HCT116 (cell line): ENCODE measurements at regions not wholly inside any gene's neighbourhood (a gene's known extent, or its start where the extent isn't known, plus 50 kb on each side); places are given as distances from the start of the nearest gene placed in this dataset.

ENCODE experiments used
- ATAC-seq: fragments of 200-7000 bp; cut with Tn5 transposase; 2 replicates; pipeline ENCODE4 v1.9.1; 2020; ENCODE audit warnings: mild to moderate bottlenecking, moderate library complexity
- BruUV-seq: library from RNA; stranded (reverse); fragments of 400-500 nt; replicated peaks from 2 replicates; lab custom pipeline; 2021; lab: Mats Ljungman, UMichigan
- CTCF ChIA-PET: fragments of 300-600 bp; sonication (Branson Sonifier 250); formaldehyde crosslinking; loops from one replicate; lab custom pipeline; 2021; ENCODE audit warnings: antibody characterized with exemption; lab: Charles Lee
- POLR2A ChIA-PET: fragments of 300-600, 350-600 bp; sonication (Branson Sonifier 250); formaldehyde crosslinking; loops from one replicate; lab custom pipeline; 2021; ENCODE audit warnings: antibody characterized with exemption; lab: Charles Lee
- RAD21 ChIA-PET, 2 experiments: fragments of 300-600 bp; sonication (Branson Sonifier 250); formaldehyde crosslinking; loops; one replicate each; lab custom pipeline; 2023; ENCODE audit warnings: low total read pairs in 2 of 2; ENCODE audit not compliant: uncharacterized antibody in 2 of 2, unreplicated experiment in 2 of 2, low non-redundant PET in 1 of 2; lab: Charles Lee
- DNase-seq: peaks from one replicate; pipeline ENCODE4 v3.0.0-alpha.2; 2010; ENCODE audit warnings: low read depth, low spot score
- H2AFZ ChIP-seq: fragments of 200-600 bp; shearing (Covaris generic), sonication (generic); 2 replicates; pipeline ENCODE4 v1.6.1; 2017; ENCODE audit warnings: low read depth, mixed run types, mixed read lengths, antibody characterized with exemption, low read length; ENCODE audit not compliant: poor library complexity, severe bottlenecking
- H3K27ac ChIP-seq: 2 replicates; pipeline ENCODE4 v1.5.1; 2012; ENCODE audit warnings: low read depth, low read length
- H3K27me3 ChIP-seq: fragments of 200-600 bp; sonication (generic); 2 replicates; pipeline ENCODE4 v1.6.1; 2016; ENCODE audit warnings: mixed run types, low read length, mixed read lengths; ENCODE audit not compliant: insufficient read depth
- H3K36me3 ChIP-seq, 2 experiments: fragments of 200-500 bp in 1 of 2; fragments of 200-600 bp in 1 of 2; sonication (Bioruptor generic) in 1 of 2; sonication (generic) in 1 of 2; 2 replicates each; pipeline versions ENCODE4 v1.5.1 to v1.6.1; 2014 to 2016; ENCODE audit warnings: low read length in 2 of 2, inconsistent platforms in 1 of 2, mixed read lengths in 1 of 2, mixed run types in 1 of 2; ENCODE audit not compliant: insufficient read depth in 2 of 2, control insufficient read depth in 1 of 2
- H3K4me1 ChIP-seq, 2 experiments: fragments of 200-600 bp in 1 of 2; sonication (generic) in 1 of 2; 2 replicates each; pipeline versions ENCODE4 v1.5.1 to v1.6.1; 2012 to 2017; ENCODE audit warnings: low read length in 2 of 2, inconsistent platforms in 1 of 2, mild to moderate bottlenecking in 1 of 2, mixed read lengths in 1 of 2, mixed run types in 1 of 2, moderate library complexity in 1 of 2; ENCODE audit not compliant: insufficient read depth in 2 of 2, control insufficient read depth in 1 of 2
- H3K4me2 ChIP-seq: fragments of 200-600 bp; sonication (generic); 2 replicates; pipeline ENCODE4 v1.6.1; 2017; ENCODE audit warnings: mixed run types, low read length, mixed read lengths
- H3K4me3 ChIP-seq, 2 experiments: fragments of 200-600 bp in 1 of 2; sonication (generic) in 1 of 2; replicated peaks in 1 of 2; 2 replicates each; pipeline ENCODE4 v1.5.1; 2011 to 2016; ENCODE audit warnings: low read length in 2 of 2, control low read depth in 1 of 2, low read depth in 1 of 2, mild to moderate bottlenecking in 1 of 2, mixed read lengths in 1 of 2, mixed run types in 1 of 2
- H3K79me2 ChIP-seq: fragments of 200-600 bp; sonication (generic); 2 replicates; pipeline ENCODE4 v1.6.1; 2017; ENCODE audit warnings: mild to moderate bottlenecking, mixed run types, low read length, moderate library complexity, mixed read lengths; ENCODE audit not compliant: insufficient read depth
- H3K9ac ChIP-seq: fragments of 200-600 bp; sonication (generic); 2 replicates; pipeline ENCODE4 v1.6.1; 2016; ENCODE audit warnings: low read length, mixed read lengths
- H3K9me2 ChIP-seq: fragments of 200-600 bp; sonication (generic), shearing (Covaris generic); 2 replicates; pipeline ENCODE4 v1.6.1; 2017; ENCODE audit warnings: mixed run types, mild to moderate bottlenecking, moderate library complexity; ENCODE audit not compliant: insufficient read depth
- H3K9me3 ChIP-seq, 2 experiments: fragments of 200-500 bp in 1 of 2; fragments of 200-600 bp in 1 of 2; sonication (Bioruptor generic) in 1 of 2; sonication (generic) in 1 of 2; 2 replicates each; pipeline ENCODE4 v1.6.1; 2014 to 2017; ENCODE audit warnings: low read length in 2 of 2, mixed read lengths in 2 of 2, inconsistent platforms in 1 of 2, low read depth in 1 of 2, mild to moderate bottlenecking in 1 of 2, mixed run types in 1 of 2, moderate library complexity in 1 of 2; ENCODE audit not compliant: control insufficient read depth in 1 of 2, insufficient read depth in 1 of 2
- H4K20me1 ChIP-seq: fragments of 200-600 bp; sonication (generic), shearing (Covaris generic); 2 replicates; pipeline ENCODE4 v1.6.1; 2017; ENCODE audit warnings: mixed run types, mild to moderate bottlenecking, moderate library complexity; ENCODE audit not compliant: insufficient read depth
- CBX3 ChIP-seq: IDR thresholded peaks from 2 replicates; pipeline ENCODE4 v1.6.1; 2012; ENCODE audit warnings: low read depth
- CEBPB ChIP-seq: IDR thresholded peaks from 2 replicates; pipeline ENCODE4 v1.6.1; 2012; ENCODE audit warnings: low read depth
- EGR1 ChIP-seq: IDR thresholded peaks from 2 replicates; pipeline ENCODE4 v1.6.1; 2012; ENCODE audit warnings: low read depth
- EZH2 ChIP-seq: fragments of 200-600 bp; sonication (generic); IDR thresholded peaks from 2 replicates; pipeline ENCODE4 v1.6.1; 2017; ENCODE audit warnings: antibody characterized with exemption, mixed run types
- EZH2phosphoT487 ChIP-seq: fragments of 200-600 bp; IDR thresholded peaks from 2 replicates; pipeline ENCODE4 v1.6.1; 2018; ENCODE audit warnings: antibody characterized with exemption, borderline replicate concordance
- FOSL1 ChIP-seq: IDR thresholded peaks from 2 replicates; pipeline ENCODE4 v1.6.1; 2012; ENCODE audit warnings: low read depth
- JUND ChIP-seq: IDR thresholded peaks from 2 replicates; pipeline ENCODE4 v1.6.1; 2012
- POLR2A ChIP-seq: IDR thresholded peaks from 2 replicates; pipeline ENCODE4 v1.7.0; 2011; ENCODE audit warnings: borderline replicate concordance; ENCODE audit not compliant: insufficient read depth, insufficient read length; ENCODE audit errors: extremely low read depth
- POLR2AphosphoS5 ChIP-seq: IDR thresholded peaks from 2 replicates; pipeline ENCODE4 v1.6.1; 2011; ENCODE audit warnings: mild to moderate bottlenecking, low read depth, low read length, moderate library complexity
- RAD21 ChIP-seq: IDR thresholded peaks from 2 replicates; pipeline ENCODE4 v1.6.1; 2012; ENCODE audit warnings: low read depth, mild to moderate bottlenecking
- SIN3A ChIP-seq: IDR thresholded peaks from 2 replicates; pipeline ENCODE4 v1.6.1; 2012; ENCODE audit warnings: low read depth
- SRF ChIP-seq: IDR thresholded peaks from 2 replicates; pipeline ENCODE4 v1.6.1; 2012; ENCODE audit warnings: low read depth
- intact Hi-C: fragments of 100-400 bp; cut with micrococcal nuclease; formaldehyde crosslinking; loops from 2 replicates; pipeline ENCODE4 v1.10.0; 2022
- TF ChIP-seq, protein P1 (sequence below), 3 experiments: fragments of 200-600 bp in 1 of 3; sonication (generic) in 1 of 3; IDR thresholded peaks in 2 of 3; conservative IDR thresholded peaks in 1 of 3; 2 replicates each; pipeline ENCODE4 v1.5.1; 2012 to 2017; ENCODE audit warnings: low read depth in 2 of 3, low read length in 2 of 3, antibody characterized with exemption in 1 of 3, borderline replicate concordance in 1 of 3, control low read depth in 1 of 3, mild to moderate bottlenecking in 1 of 3, mixed read lengths in 1 of 3, mixed run types in 1 of 3, moderate library complexity in 1 of 3; ENCODE audit not compliant: insufficient read depth in 1 of 3
- TF ChIP-seq, protein P2 (sequence below): IDR thresholded peaks from 2 replicates; pipeline ENCODE4 v1.6.1; 2012
- TF ChIP-seq, protein P3 (sequence below): IDR thresholded peaks from 2 replicates; pipeline ENCODE4 v1.6.1; 2011; ENCODE audit warnings: mild to moderate bottlenecking, low read length, moderate library complexity; ENCODE audit not compliant: insufficient replicate concordance; ENCODE audit errors: extremely low read depth

DNA sequence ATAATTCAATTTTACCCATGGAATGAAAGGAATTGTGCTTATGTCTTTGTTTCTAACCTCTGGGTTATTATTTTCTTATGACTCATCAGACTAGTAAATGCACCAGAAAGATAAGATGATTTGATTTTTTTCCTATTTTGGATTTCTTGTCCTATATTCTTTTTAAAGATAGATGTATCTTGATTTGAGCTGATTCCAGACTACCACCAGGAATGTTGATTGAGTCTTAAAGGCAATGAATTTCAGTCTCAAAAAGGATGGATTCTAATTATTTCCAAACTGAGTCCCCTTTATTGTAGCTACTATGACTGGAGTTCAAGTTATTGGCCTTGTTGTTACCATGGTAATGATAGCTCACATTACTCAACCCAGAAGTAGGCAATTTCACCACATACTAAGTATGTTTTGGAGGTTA lies 95.8 kb upstream of the RGS4 start (continued):
- TF ChIP-seq, protein P1, sequence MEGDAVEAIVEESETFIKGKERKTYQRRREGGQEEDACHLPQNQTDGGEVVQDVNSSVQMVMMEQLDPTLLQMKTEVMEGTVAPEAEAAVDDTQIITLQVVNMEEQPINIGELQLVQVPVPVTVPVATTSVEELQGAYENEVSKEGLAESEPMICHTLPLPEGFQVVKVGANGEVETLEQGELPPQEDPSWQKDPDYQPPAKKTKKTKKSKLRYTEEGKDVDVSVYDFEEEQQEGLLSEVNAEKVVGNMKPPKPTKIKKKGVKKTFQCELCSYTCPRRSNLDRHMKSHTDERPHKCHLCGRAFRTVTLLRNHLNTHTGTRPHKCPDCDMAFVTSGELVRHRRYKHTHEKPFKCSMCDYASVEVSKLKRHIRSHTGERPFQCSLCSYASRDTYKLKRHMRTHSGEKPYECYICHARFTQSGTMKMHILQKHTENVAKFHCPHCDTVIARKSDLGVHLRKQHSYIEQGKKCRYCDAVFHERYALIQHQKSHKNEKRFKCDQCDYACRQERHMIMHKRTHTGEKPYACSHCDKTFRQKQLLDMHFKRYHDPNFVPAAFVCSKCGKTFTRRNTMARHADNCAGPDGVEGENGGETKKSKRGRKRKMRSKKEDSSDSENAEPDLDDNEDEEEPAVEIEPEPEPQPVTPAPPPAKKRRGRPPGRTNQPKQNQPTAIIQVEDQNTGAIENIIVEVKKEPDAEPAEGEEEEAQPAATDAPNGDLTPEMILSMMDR (IDR thresholded peaks at IDR 0.05 in 2 of 3, conservative IDR thresholded peaks at IDR 0.05 in 1 of 3; ENCODE audit: borderline replicate concordance in 1 of 3, insufficient read depth in 1 of 3, low read depth in 2 of 3, low read length in 2 of 3), result no peak
- no peak for TF ChIP-seq EGR1
- TF ChIP-seq EZH2phosphoT487, result no peak

DNA sequence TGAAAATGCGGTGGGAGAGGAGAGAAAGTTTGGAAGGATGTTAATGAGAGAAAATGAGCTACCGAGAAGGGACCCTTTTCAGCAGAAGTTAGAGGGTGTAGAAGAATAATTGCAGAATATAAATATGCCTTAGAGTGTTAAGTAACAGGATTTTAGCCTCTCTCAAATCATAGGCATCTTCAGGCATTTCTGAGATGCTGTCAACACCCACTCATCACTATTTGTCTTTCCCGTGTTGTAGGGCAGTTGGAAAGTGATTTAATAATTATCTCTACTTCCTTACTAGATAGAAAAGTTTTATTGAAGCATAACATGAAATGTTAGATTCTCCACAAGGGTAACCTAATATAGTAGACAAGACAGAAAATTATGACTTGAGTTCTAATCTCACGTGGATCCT lies 96.4 kb upstream of the RGS4 start:
- ATAC-seq, result no peak
- Histone ChIP-seq H4K20me1 (no peaks in the 10 kb centered on the region), H3K27ac (no peak overlapping the region), H3K4me3 (no peak overlapping the region), H3K4me1 (no peaks in the 10 kb centered on the region), H3K9me2 (no peaks in the 10 kb centered on the region), H2AFZ (no peak overlapping the region), H3K36me3 (no peaks in the 10 kb centered on the region), H3K4me2 (no peak overlapping the region), H3K79me2 (no peaks in the 10 kb centered on the region), H3K9me3 (no peaks in the 10 kb centered on the region), H3K9ac (no peak overlapping the region), H3K27me3 (no peaks in the 10 kb centered on the region)
- ChIA-PET CTCF (no interaction called here), POLR2A (no interaction called here), RAD21 (no interaction called here)
- no peak for DNase-seq
- TF ChIP-seq EZH2phosphoT487 (no peak), FOSL1 (no peak), POLR2A (no peak), JUND (no peak)
- TF ChIP-seq, protein P2, sequence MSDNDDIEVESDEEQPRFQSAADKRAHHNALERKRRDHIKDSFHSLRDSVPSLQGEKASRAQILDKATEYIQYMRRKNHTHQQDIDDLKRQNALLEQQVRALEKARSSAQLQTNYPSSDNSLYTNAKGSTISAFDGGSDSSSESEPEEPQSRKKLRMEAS, result no peak
- no TSS peak for BruUV-seq
- intact Hi-C loops, result no loop called here

DNA sequence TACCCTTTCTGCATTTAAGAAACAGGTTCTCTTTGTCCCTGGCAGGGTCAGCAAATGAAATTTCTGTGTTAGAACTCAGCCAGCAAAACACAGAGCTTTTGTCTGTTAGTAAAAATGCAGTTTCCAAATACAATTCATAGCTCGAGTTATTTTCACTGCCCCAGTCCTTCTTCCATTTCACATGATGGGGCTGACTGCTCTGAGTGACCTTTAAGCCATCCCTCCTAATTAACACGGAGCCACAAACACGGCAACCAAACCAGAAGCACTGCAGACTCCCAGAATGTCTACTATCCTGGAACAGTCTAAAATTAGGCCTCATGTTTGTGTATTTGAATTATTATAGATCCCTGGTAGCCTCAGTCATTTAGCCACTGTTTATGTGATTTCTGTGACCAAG lies 99.1 kb upstream of the RGS4 start:
- Histone ChIP-seq H3K79me2 (no peaks in the 10 kb centered on the region), H3K9me3 (no peaks in the 10 kb centered on the region), H3K36me3 (no peaks in the 10 kb centered on the region), H3K4me2 (no peak overlapping the region), H3K27ac (no peak overlapping the region), H3K27me3 (no peaks in the 10 kb centered on the region), H3K9ac (no peak overlapping the region), H2AFZ (no peak overlapping the region), H3K4me1 (no peaks in the 10 kb centered on the region), H4K20me1 (no peaks in the 10 kb centered on the region), H3K4me3 (no peak overlapping the region), H3K9me2 (no peaks in the 10 kb centered on the region)
- no peak for ATAC-seq
- intact Hi-C loops, result no loop called here
- no peak for DNase-seq
- ChIA-PET RAD21 (no interaction called here), POLR2A (no interaction called here), CTCF (no interaction called here)
- no TSS peak for BruUV-seq
- TF ChIP-seq FOSL1, result no peak
- TF ChIP-seq EZH2, result no peak
- TF ChIP-seq POLR2AphosphoS5, result no peak
- no peak for TF ChIP-seq EGR1
- TF ChIP-seq, protein P3, sequence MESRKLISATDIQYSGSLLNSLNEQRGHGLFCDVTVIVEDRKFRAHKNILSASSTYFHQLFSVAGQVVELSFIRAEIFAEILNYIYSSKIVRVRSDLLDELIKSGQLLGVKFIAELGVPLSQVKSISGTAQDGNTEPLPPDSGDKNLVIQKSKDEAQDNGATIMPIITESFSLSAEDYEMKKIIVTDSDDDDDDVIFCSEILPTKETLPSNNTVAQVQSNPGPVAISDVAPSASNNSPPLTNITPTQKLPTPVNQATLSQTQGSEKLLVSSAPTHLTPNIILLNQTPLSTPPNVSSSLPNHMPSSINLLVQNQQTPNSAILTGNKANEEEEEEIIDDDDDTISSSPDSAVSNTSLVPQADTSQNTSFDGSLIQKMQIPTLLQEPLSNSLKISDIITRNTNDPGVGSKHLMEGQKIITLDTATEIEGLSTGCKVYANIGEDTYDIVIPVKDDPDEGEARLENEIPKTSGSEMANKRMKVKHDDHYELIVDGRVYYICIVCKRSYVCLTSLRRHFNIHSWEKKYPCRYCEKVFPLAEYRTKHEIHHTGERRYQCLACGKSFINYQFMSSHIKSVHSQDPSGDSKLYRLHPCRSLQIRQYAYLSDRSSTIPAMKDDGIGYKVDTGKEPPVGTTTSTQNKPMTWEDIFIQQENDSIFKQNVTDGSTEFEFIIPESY, result no peak
- TF ChIP-seq SIN3A, result no peak
- no peak for TF ChIP-seq RAD21
- TF ChIP-seq CBX3, result no peak
- TF ChIP-seq CEBPB, result no peak
- TF ChIP-seq SRF, result no peak
